Left ventricle myocardium inferior (tissue), 1 donor: ENCODE measurements at regions not wholly inside any gene's neighbourhood (a gene's known extent, or its start where the extent isn't known, plus 50 kb on each side); places are given as distances from the start of the nearest gene placed in this dataset.
"Not testable (repeated sequence)": the region's sequence is repeated elsewhere in the genome, so short reads cannot be mapped to it uniquely, and the experiment has no call there.

Experiments
- DNase-seq: peaks from one replicate; pipeline ENCODE4 v3.0.0-alpha.2; 2020
- H3K27ac ChIP-seq: fragments of 200-600 bp; replicated peaks from 2 replicates; pipeline ENCODE4 v1.8.0; 2021
- H3K27me3 ChIP-seq: fragments of 200-600 bp; 2 replicates; pipeline ENCODE4 v1.8.0; 2021; ENCODE audit warnings: low read depth
- H3K36me3 ChIP-seq: fragments of 200-600 bp; 2 replicates; pipeline ENCODE4 v1.8.0; 2021
- H3K4me1 ChIP-seq: fragments of 200-600 bp; 2 replicates; pipeline ENCODE4 v1.8.0; 2021
- H3K4me3 ChIP-seq: fragments of 200-600 bp; 2 replicates; pipeline ENCODE4 v1.8.0; 2021; ENCODE audit warnings: mild to moderate bottlenecking, moderate library complexity
- H3K9me3 ChIP-seq: fragments of 200-600 bp; replicated peaks from 2 replicates; pipeline ENCODE4 v1.8.0; 2021
- intact Hi-C: fragments of 100-400 bp; cut with micrococcal nuclease; formaldehyde crosslinking; loops from one replicate; pipeline ENCODE4 v1.11.0; 2022
- TF ChIP-seq, protein P1 (sequence below): fragments of 200-600 bp; IDR thresholded peaks from 2 replicates; pipeline ENCODE4 v1.8.0; 2021; ENCODE audit warnings: antibody characterized with exemption, mild to moderate bottlenecking, borderline replicate concordance
- donor health status: DM: no; HTN: yes; CAD: no; lungs with severe emphysema.

DNA sequence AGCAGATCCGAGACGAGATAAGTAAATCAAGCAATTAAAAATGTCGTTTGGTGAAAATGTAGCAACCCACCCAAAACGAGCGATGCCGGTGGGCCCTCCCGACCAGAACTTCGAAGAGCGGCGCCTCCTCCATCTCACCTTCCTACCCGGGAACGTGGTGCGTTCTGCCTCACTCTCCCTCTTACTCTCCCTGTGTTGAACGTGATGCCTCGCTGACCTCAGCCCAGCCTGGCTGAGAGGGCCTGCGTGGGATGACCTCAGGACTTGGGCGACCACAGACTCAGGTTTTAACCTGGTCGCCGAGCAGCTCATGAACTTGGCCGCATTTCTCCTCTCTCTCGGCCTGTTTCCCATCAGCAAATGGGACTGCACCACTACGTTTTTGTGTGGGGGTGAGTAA is 69.7 kb upstream of the RPL38 start:
- TF ChIP-seq, protein P1, sequence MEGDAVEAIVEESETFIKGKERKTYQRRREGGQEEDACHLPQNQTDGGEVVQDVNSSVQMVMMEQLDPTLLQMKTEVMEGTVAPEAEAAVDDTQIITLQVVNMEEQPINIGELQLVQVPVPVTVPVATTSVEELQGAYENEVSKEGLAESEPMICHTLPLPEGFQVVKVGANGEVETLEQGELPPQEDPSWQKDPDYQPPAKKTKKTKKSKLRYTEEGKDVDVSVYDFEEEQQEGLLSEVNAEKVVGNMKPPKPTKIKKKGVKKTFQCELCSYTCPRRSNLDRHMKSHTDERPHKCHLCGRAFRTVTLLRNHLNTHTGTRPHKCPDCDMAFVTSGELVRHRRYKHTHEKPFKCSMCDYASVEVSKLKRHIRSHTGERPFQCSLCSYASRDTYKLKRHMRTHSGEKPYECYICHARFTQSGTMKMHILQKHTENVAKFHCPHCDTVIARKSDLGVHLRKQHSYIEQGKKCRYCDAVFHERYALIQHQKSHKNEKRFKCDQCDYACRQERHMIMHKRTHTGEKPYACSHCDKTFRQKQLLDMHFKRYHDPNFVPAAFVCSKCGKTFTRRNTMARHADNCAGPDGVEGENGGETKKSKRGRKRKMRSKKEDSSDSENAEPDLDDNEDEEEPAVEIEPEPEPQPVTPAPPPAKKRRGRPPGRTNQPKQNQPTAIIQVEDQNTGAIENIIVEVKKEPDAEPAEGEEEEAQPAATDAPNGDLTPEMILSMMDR, result no peak

DNA sequence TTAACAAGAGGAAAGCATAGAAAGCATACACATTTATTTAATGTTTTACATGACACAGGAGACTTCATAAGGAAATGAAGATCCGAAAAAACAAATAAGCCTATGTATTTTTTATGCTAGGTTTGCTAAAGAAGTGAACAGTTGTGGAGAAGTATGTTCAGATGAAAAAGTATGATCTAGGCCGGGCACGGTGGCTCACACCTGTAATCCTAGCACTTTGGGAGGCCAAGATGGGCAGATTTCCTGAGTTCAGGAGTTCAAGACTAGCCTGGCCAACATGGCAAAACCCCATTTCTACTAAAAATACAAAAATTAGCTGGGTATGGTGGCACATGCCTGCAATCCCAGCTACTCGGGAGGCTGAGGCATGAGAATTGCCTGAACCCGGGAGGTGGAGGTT is 69.2 kb upstream of the RPL38 start:
- H3K4me1 ChIP-seq, H3K9me3 ChIP-seq, H3K36me3 ChIP-seq, intact Hi-C loops, H3K4me3 ChIP-seq, H3K27ac ChIP-seq, DNase-seq: not testable (repeated sequence)
- peaks cover 89% of the 10 kb centered on the region for H3K27me3 ChIP-seq

More for the DNA sequence above, 69.7 kb upstream of the RPL38 start:
- H3K4me3 ChIP-seq, result no peak overlapping the region
- H3K4me1 ChIP-seq, result no peaks in the 10 kb centered on the region
- no peaks in the 10 kb centered on the region for H3K36me3 ChIP-seq
- H3K27ac ChIP-seq, result no peak overlapping the region
- H3K9me3 ChIP-seq, result peaks cover under 1% of the 10 kb centered on the region
- DNase-seq, result no peak
- peaks cover 94% of the 10 kb centered on the region for H3K27me3 ChIP-seq
- intact Hi-C loops, result no loop called here

DNA sequence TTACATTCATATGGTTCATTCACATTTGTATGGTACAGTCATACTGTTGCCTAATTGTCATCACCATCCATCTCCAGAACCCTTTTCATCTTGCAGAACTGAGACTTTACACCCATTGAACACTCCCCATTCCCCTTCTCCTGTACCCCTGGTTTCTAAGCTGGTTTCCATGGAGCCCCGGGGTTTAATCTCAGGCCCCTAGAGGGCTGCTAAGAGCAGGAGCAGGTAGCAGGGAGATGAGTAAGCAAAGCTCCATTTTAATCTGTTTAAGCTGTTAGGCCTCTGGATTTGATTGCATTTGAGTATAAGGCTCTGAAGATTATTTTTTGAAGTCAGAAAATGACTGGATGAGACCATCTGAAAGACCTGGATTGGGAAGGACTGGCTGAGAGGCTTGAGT is 68.5 kb upstream of the RPL38 start:
- DNase-seq, result no peak
- TF ChIP-seq, protein P1, result no peak
- intact Hi-C loops, result no loop called here
- peaks cover 10% of the 10 kb centered on the region for H3K9me3 ChIP-seq
- no peak overlapping the region for H3K27ac ChIP-seq
- H3K4me3 ChIP-seq, result no peak overlapping the region
- no peaks in the 10 kb centered on the region for H3K4me1 ChIP-seq
- H3K36me3 ChIP-seq, result no peaks in the 10 kb centered on the region
- peaks cover 82% of the 10 kb centered on the region for H3K27me3 ChIP-seq

DNA sequence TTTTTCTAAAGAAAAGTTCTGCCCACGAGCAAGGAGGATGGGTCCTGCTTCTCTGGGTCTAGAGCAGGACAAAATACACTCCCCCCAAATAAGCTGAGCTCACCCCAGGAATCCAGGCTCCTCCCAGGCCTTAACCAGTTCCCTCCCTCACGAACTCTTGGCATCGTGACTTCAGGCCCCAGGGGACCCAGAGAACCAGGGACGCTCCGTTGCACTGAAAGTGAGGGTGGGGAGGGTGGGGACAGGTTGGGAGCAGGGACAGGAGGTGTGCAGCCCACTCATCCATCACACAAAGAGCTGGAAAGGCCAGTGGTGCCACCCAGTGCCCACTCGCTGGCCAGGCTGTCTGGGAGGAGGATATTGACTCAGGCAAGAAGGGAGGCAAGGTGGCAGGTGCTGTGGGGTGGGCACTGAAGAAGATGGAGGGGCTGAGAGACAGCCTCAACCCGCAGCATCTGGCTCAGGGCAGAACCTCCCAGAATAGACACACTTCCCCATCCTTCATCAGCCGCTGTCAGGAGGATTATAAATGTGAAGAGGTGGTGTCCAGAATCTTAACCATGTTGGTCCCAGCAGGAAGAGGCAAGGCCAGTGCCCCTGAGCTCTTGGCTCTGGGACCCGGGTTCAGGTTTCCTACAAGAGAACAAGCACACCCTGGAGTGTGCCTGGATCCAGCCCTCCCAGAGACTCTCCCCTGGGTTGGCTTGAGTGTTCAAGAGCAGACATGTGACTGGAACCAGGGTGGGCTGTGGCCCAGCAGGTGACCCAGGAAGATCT is 67.9 kb upstream of the RPL38 start:
- Histone ChIP-seq H3K4me3 (no peak overlapping the region), H3K27me3 (peaks cover 76% of the 10 kb centered on the region), H3K27ac (no peak overlapping the region), H3K9me3 (peaks cover 15% of the 10 kb centered on the region), H3K36me3 (no peaks in the 10 kb centered on the region), H3K4me1 (no peaks in the 10 kb centered on the region)
- intact Hi-C loops, result no loop called here
- TF ChIP-seq, protein P1, result no peak
- DNase-seq, result no peak

DNA sequence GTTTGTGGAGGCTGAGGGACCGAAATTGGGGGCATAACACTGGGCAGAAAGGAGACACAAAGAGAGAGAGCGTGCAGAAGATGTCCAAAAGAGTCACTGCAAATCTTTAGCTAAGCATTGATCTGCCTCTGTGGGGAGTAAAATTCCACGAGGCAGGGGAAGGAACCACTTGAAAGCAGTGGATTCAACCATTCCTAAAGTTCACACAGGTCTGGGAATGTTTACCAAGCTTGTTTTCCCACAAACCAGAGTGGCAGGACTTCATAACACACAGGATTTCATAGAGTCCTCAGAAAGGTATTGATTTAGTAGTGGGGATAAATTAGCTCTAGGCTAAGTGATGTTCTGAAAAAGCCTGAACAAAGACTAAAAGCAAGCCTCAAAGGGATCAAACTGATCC is 66.1 kb upstream of the RPL38 start:
- TF ChIP-seq, protein P1, result no peak
- intact Hi-C loops, result no loop called here
- Histone ChIP-seq H3K27ac (no peak overlapping the region), H3K4me1 (no peaks in the 10 kb centered on the region), H3K36me3 (no peaks in the 10 kb centered on the region), H3K9me3 (peaks cover 33% of the 10 kb centered on the region), H3K4me3 (no peak overlapping the region), H3K27me3 (peaks cover 58% of the 10 kb centered on the region)
- no peak for DNase-seq

DNA sequence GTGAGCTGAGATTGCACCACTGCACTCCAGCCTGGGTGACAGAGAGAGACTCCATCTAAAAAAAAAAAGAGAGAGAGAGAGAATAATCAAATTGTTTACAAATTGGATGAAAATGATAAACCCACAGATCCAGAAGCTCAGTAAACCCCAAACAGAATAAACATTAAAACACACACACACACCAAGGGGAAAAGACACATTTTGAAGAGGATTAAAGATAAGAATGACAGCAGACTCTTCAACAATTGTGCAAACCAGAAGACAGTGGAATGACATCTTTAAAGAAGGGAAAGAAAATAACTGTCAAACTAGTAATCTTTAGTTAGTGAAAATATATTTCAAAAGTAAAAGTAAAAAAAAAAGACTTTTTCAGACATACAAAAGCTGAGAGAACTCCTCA is 64.4 kb upstream of the RPL38 start:
- TF ChIP-seq, protein P1, result no peak
- DNase-seq, result no peak
- intact Hi-C loops, result no loop called here
- Histone ChIP-seq H3K27me3 (peaks cover 42% of the 10 kb centered on the region), H3K36me3 (no peaks in the 10 kb centered on the region), H3K4me1 (no peaks in the 10 kb centered on the region), H3K9me3 (peaks cover 51% of the 10 kb centered on the region), H3K27ac (no peak overlapping the region), H3K4me3 (no peak overlapping the region)
